ENCODE measurements at regions not wholly inside any gene's neighbourhood (a gene's known extent, or its start where the extent isn't known, plus 50 kb on each side); places are given as distances from the start of the nearest gene placed in this dataset.

GRCh38 chr1:222000131-222000530 lies 258.2 kb upstream of the DUSP10 start:
- POLR2A ChIA-PET = no interaction called here
- WGBS (ENCODE audit: low lambda C conversion rate) = 90% methylated on average over 3 of the region's 3 CpGs

More at GRCh38 chr1:222000131-222000530, 258.2 kb upstream of the DUSP10 start:
- TF ChIP-seq POLR2AphosphoS5 (IDR thresholded peaks at IDR 0.05; ENCODE audit: low read depth, low read length) (no peak), MXI1 (IDR thresholded peaks at IDR 0.05; ENCODE audit: low read depth, low read length) (no peak), REST (IDR thresholded peaks at IDR 0.05; ENCODE audit: low read depth, low read length) (no peak), NRF1 (IDR thresholded peaks at IDR 0.05; ENCODE audit: low read depth, low read length) (no peak), IRF3 (IDR thresholded peaks at IDR 0.05; ENCODE audit: low read depth, low read length) (no peak), FOXJ3 (CRISPR knock-in tag; IDR thresholded peaks at IDR 0.05) (no peak), TAF1 (IDR thresholded peaks at IDR 0.05; ENCODE audit: borderline replicate concordance, low read depth, low read length) (no peak), MAX (IDR thresholded peaks at IDR 0.05; ENCODE audit: low read depth) (no peak), TCF12 (IDR thresholded peaks at IDR 0.05) (no peak), FOXM1 (IDR thresholded peaks at IDR 0.05; ENCODE audit: low read depth) (no peak)
- Histone ChIP-seq H3K27me3 (ENCODE audit: insufficient read depth) (no peaks in the 10 kb centered on the region), H3K4me3 (ENCODE audit: low read depth in 2 of 2, low read length in 1 of 2) (no peak overlapping the region), H3K9me3 (no peaks in the 10 kb centered on the region), H3K4me2 (no peak overlapping the region), H2AFZ (ENCODE audit: low read depth) (no peak overlapping the region), H3K4me1 (ENCODE audit: control insufficient read depth in 1 of 2, insufficient read depth in 2 of 2, low read depth in 1 of 2, low read length in 1 of 2) (no peaks in the 10 kb centered on the region), H3K27ac (ENCODE audit: low read depth in 2 of 2, low read length in 1 of 2) (no peak overlapping the region), H4K20me1 (ENCODE audit: insufficient read depth) (no peaks in the 10 kb centered on the region), H3K79me2 (ENCODE audit: insufficient read depth) (no peaks in the 10 kb centered on the region), H3K9me2 (no peaks in the 10 kb centered on the region), H3F3A (replicated peaks; ENCODE audit: insufficient read depth) (peaks cover 4% of the 10 kb centered on the region), H3K9ac (no peak overlapping the region), H3K36me3 (replicated peaks in 1 of 2; ENCODE audit: control insufficient read depth in 1 of 2, insufficient read depth in 2 of 2, low read length in 1 of 2) (no peaks in the 10 kb centered on the region)
- DNase-seq = no peak
- CTCF ChIA-PET = no interaction called here
